Right atrium auricular region (tissue), 2 donors: ENCODE measurements at regions not wholly inside any gene's neighbourhood (a gene's known extent, or its start where the extent isn't known, plus 50 kb on each side); places are given as distances from the start of the nearest gene placed in this dataset.
"Not testable (repeated sequence)": the region's sequence is repeated elsewhere in the genome, so short reads cannot be mapped to it uniquely, and the experiment has no call there.

Experiments
- DNase-seq: peaks from one replicate; pipeline ENCODE4 v3.0.0-alpha.2; 2019; ENCODE audit warnings: low spot score
- H3K27ac ChIP-seq, 2 donors: fragments of 200-600 bp; sonication (generic); 1 replicate in 1 of 2; 2 replicates in 1 of 2; pipeline ENCODE4 v1.5.1; 2016 to 2019
- H3K27me3 ChIP-seq, 2 donors: fragments of 200-600 bp; sonication (generic); one replicate each; pipeline versions ENCODE4 v1.5.1 to v1.6.0; 2017 to 2019
- H3K36me3 ChIP-seq: fragments of 200-600 bp; sonication (generic); one replicate; pipeline ENCODE4 v1.5.1; 2016
- H3K4me1 ChIP-seq, 2 donors: fragments of 200-600 bp; sonication (generic); one replicate each; pipeline versions ENCODE4 v1.5.1 to v1.6.0; 2017 to 2019
- H3K4me3 ChIP-seq, 2 donors: fragments of 200-600 bp; sonication (generic); 1 replicate in 1 of 2; 2 replicates in 1 of 2; pipeline ENCODE4 v1.5.1; 2017 to 2019; ENCODE audit warnings: mild to moderate bottlenecking in 1 of 2, moderate library complexity in 1 of 2
- H3K9me3 ChIP-seq, 2 donors: fragments of 200-600 bp; sonication (generic); one replicate each; pipeline ENCODE4 v1.5.1; 2019
- CTCF ChIP-seq, 2 donors: fragments of 200-600 bp; sonication (generic); IDR thresholded peaks; one replicate each; pipeline ENCODE4 v1.5.1; 2019; ENCODE audit warnings: antibody characterized with exemption in 2 of 2

GRCh38 chr6:27747637-27748036 is 164.6 kb downstream of the OR2B2 start:
- no peak overlapping the region for H3K27ac ChIP-seq
- H3K4me3 ChIP-seq: no peak overlapping the region
- TF ChIP-seq CTCF (IDR thresholded peaks at IDR 0.05): no peak
- no peaks in the 10 kb centered on the region for H3K36me3 ChIP-seq
- no peaks in the 10 kb centered on the region for H3K4me1 ChIP-seq
- no peaks in the 10 kb centered on the region for H3K9me3 ChIP-seq
- DNase-seq: no peak
- no peaks in the 10 kb centered on the region for H3K27me3 ChIP-seq

GRCh38 chr6:27746860-27747259 is 165.3 kb downstream of the OR2B2 start:
- H3K4me3 ChIP-seq, H3K4me1 ChIP-seq, H3K27ac ChIP-seq, H3K36me3 ChIP-seq, H3K9me3 ChIP-seq, DNase-seq, H3K27me3 ChIP-seq: not testable (repeated sequence)

GRCh38 chr6:27743787-27744186 is 168.4 kb downstream of the OR2B2 start:
- H3K27me3 ChIP-seq: no peaks in the 10 kb centered on the region
- H3K4me1 ChIP-seq: no peaks in the 10 kb centered on the region
- no peak overlapping the region for H3K4me3 ChIP-seq
- no peaks in the 10 kb centered on the region for H3K36me3 ChIP-seq
- no peak overlapping the region for H3K27ac ChIP-seq
- no peak for TF ChIP-seq CTCF (IDR thresholded peaks at IDR 0.05)
- no peaks in the 10 kb centered on the region for H3K9me3 ChIP-seq
- DNase-seq: no peak

GRCh38 chr6:27742833-27743573 is 169.2 kb downstream of the OR2B2 start:
- Histone ChIP-seq H3K9me3 (no peaks in the 10 kb centered on the region), H3K4me1 (no peaks in the 10 kb centered on the region), H3K4me3 (no peak overlapping the region), H3K27me3 (no peaks in the 10 kb centered on the region), H3K36me3 (no peaks in the 10 kb centered on the region), H3K27ac (no peak overlapping the region)
- no peak for DNase-seq
- TF ChIP-seq CTCF (IDR thresholded peaks at IDR 0.05): no peak

- not testable (repeated sequence) for H3K4me3 ChIP-seq, H3K4me1 ChIP-seq, H3K36me3 ChIP-seq, H3K27me3 ChIP-seq, DNase-seq, H3K9me3 ChIP-seq, H3K27ac ChIP-seq
Observed at GRCh38 chr6:27739902-27740301, 172.3 kb downstream of the OR2B2 start.

GRCh38 chr6:27736686-27737085 is 175.5 kb downstream of the OR2B2 start:
- DNase-seq: no peak
- no peaks in the 10 kb centered on the region for H3K9me3 ChIP-seq
- H3K27ac ChIP-seq: no peak overlapping the region
- H3K27me3 ChIP-seq: no peaks in the 10 kb centered on the region
- no peak overlapping the region for H3K4me3 ChIP-seq
- no peak for TF ChIP-seq CTCF (IDR thresholded peaks at IDR 0.05)
- H3K4me1 ChIP-seq: no peaks in the 10 kb centered on the region
- no peaks in the 10 kb centered on the region for H3K36me3 ChIP-seq

- DNase-seq: no peak
- no peaks in the 10 kb centered on the region for H3K27me3 ChIP-seq
Observed at GRCh38 chr6:27728442-27728841, 183.8 kb downstream of the OR2B2 start.

More at GRCh38 chr6:27728442-27728841, 183.8 kb downstream of the OR2B2 start:
- Histone ChIP-seq H3K36me3 (no peaks in the 10 kb centered on the region), H3K4me1 (no peaks in the 10 kb centered on the region), H3K9me3 (no peaks in the 10 kb centered on the region), H3K27ac (no peak overlapping the region), H3K4me3 (no peak overlapping the region)
- TF ChIP-seq CTCF (IDR thresholded peaks at IDR 0.05): no peak
